HCT116 (cell line): ENCODE measurements at regions not wholly inside any gene's neighbourhood (a gene's known extent, or its start where the extent isn't known, plus 50 kb on each side); places are given as distances from the start of the nearest gene placed in this dataset.

Source experiments
- CBX3 ChIP-seq: IDR thresholded peaks from 2 replicates; pipeline ENCODE4 v1.6.1; 2012; ENCODE audit warnings: low read depth
- POLR2AphosphoS5 ChIP-seq: IDR thresholded peaks from 2 replicates; pipeline ENCODE4 v1.6.1; 2011; ENCODE audit warnings: mild to moderate bottlenecking, low read depth, low read length, moderate library complexity
- TF ChIP-seq, protein P1 (sequence below), 3 experiments: fragments of 200-600 bp in 1 of 3; sonication (generic) in 1 of 3; IDR thresholded peaks in 2 of 3; conservative IDR thresholded peaks in 1 of 3; 2 replicates each; pipeline ENCODE4 v1.5.1; 2012 to 2017; ENCODE audit warnings: low read depth in 2 of 3, low read length in 2 of 3, antibody characterized with exemption in 1 of 3, borderline replicate concordance in 1 of 3, control low read depth in 1 of 3, mild to moderate bottlenecking in 1 of 3, mixed read lengths in 1 of 3, mixed run types in 1 of 3, moderate library complexity in 1 of 3; ENCODE audit not compliant: insufficient read depth in 1 of 3
- TF ChIP-seq, protein P2 (sequence below): IDR thresholded peaks from 2 replicates; pipeline ENCODE4 v1.6.1; 2012; ENCODE audit warnings: low read depth

DNA sequence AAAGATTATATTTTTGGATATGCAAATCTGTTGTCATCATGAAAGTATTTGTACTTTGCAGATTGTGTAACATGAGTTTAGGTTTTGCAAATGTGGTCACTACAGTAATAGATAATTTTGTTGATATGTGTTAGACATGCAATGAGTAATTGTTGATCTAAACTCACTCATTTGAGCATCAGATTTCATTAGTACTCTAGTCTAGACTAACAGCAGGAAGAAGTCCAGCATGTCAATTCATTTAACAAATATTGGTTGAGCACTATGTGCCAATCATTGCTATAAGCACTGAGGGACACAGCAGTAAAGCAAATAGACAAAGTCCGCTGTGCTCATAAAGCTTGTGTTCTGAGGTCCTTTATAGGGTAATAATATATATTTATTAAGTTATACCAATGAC, 350.0 kb downstream of the USP25 start:
- TF ChIP-seq, protein P1, sequence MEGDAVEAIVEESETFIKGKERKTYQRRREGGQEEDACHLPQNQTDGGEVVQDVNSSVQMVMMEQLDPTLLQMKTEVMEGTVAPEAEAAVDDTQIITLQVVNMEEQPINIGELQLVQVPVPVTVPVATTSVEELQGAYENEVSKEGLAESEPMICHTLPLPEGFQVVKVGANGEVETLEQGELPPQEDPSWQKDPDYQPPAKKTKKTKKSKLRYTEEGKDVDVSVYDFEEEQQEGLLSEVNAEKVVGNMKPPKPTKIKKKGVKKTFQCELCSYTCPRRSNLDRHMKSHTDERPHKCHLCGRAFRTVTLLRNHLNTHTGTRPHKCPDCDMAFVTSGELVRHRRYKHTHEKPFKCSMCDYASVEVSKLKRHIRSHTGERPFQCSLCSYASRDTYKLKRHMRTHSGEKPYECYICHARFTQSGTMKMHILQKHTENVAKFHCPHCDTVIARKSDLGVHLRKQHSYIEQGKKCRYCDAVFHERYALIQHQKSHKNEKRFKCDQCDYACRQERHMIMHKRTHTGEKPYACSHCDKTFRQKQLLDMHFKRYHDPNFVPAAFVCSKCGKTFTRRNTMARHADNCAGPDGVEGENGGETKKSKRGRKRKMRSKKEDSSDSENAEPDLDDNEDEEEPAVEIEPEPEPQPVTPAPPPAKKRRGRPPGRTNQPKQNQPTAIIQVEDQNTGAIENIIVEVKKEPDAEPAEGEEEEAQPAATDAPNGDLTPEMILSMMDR (IDR thresholded peaks at IDR 0.05 in 2 of 3, conservative IDR thresholded peaks at IDR 0.05 in 1 of 3; ENCODE audit: borderline replicate concordance in 1 of 3, insufficient read depth in 1 of 3, low read depth in 2 of 3, low read length in 2 of 3), result no peak
- TF ChIP-seq, protein P2, sequence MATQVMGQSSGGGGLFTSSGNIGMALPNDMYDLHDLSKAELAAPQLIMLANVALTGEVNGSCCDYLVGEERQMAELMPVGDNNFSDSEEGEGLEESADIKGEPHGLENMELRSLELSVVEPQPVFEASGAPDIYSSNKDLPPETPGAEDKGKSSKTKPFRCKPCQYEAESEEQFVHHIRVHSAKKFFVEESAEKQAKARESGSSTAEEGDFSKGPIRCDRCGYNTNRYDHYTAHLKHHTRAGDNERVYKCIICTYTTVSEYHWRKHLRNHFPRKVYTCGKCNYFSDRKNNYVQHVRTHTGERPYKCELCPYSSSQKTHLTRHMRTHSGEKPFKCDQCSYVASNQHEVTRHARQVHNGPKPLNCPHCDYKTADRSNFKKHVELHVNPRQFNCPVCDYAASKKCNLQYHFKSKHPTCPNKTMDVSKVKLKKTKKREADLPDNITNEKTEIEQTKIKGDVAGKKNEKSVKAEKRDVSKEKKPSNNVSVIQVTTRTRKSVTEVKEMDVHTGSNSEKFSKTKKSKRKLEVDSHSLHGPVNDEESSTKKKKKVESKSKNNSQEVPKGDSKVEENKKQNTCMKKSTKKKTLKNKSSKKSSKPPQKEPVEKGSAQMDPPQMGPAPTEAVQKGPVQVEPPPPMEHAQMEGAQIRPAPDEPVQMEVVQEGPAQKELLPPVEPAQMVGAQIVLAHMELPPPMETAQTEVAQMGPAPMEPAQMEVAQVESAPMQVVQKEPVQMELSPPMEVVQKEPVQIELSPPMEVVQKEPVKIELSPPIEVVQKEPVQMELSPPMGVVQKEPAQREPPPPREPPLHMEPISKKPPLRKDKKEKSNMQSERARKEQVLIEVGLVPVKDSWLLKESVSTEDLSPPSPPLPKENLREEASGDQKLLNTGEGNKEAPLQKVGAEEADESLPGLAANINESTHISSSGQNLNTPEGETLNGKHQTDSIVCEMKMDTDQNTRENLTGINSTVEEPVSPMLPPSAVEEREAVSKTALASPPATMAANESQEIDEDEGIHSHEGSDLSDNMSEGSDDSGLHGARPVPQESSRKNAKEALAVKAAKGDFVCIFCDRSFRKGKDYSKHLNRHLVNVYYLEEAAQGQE, result no peak
- TF ChIP-seq POLR2AphosphoS5 (no peak), CBX3 (no peak)
